HFFc6 (cell line): ENCODE measurements at regions not wholly inside any gene's neighbourhood (a gene's known extent, or its start where the extent isn't known, plus 50 kb on each side); places are given as distances from the start of the nearest gene placed in this dataset.

Experiments
- DNase-seq: peaks from one replicate; pipeline ENCODE4 v3.0.0-alpha.2; 2018
- H3K27ac Mint-ChIP-seq: 2 replicates; pipeline ENCODE4 v1.8.0; 2020; ENCODE audit warnings: mild to moderate bottlenecking, mixed read lengths
- H3K27me3 Mint-ChIP-seq: 2 replicates; pipeline ENCODE4 v1.8.0; 2021; ENCODE audit warnings: mild to moderate bottlenecking, moderate library complexity, mixed read lengths; ENCODE audit not compliant: insufficient read depth
- H3K36me3 Mint-ChIP-seq: 2 replicates; pipeline ENCODE4 v1.8.0; 2021; ENCODE audit warnings: low read depth, mixed read lengths
- H3K4me1 Mint-ChIP-seq: 2 replicates; pipeline ENCODE4 v1.8.0; 2020; ENCODE audit warnings: low read depth, mixed read lengths
- H3K4me3 Mint-ChIP-seq: 2 replicates; pipeline ENCODE4 v1.8.0; 2020; ENCODE audit warnings: mild to moderate bottlenecking, moderate library complexity, mixed read lengths
- H3K9me3 Mint-ChIP-seq: 2 replicates; pipeline ENCODE4 v1.8.0; 2020; ENCODE audit warnings: mild to moderate bottlenecking, mixed read lengths
- CTCF ChIP-seq: fragments of 200-600 bp; sonication (generic); IDR thresholded peaks from 2 replicates; pipeline ENCODE4 v1.5.0; 2021; ENCODE audit warnings: antibody characterized with exemption, mild to moderate bottlenecking

- TF ChIP-seq CTCF: no peak
- 0 out of 2 replicates have a peak, but pooled peaks cover 9% of the 10 kb centered on the region for H3K36me3 Mint-ChIP-seq
- H3K4me3 Mint-ChIP-seq: no peak overlapping the region
- H3K4me1 Mint-ChIP-seq: no peaks in the 10 kb centered on the region
- H3K27me3 Mint-ChIP-seq: peaks cover 7% of the 10 kb centered on the region
- no peak for DNase-seq
- H3K9me3 Mint-ChIP-seq: peaks cover 21% of the 10 kb centered on the region
- H3K27ac Mint-ChIP-seq: no peak overlapping the region
Measured at GRCh38 chr9:129368444-129368978, 190.4 kb upstream of the IER5L start.

- peaks cover 21% of the 10 kb centered on the region for H3K9me3 Mint-ChIP-seq
- no peak for TF ChIP-seq CTCF
- H3K36me3 Mint-ChIP-seq: 0 out of 2 replicates have a peak, but pooled peaks cover 9% of the 10 kb centered on the region
- DNase-seq: no peak
- H3K4me3 Mint-ChIP-seq: no peak overlapping the region
- H3K27me3 Mint-ChIP-seq: peaks cover 4% of the 10 kb centered on the region
- H3K4me1 Mint-ChIP-seq: no peaks in the 10 kb centered on the region
- no peak overlapping the region for H3K27ac Mint-ChIP-seq
Measured at GRCh38 chr9:129367287-129367686, 189.2 kb upstream of the IER5L start.

- Mint-ChIP-seq H3K4me3 (no peak overlapping the region), H3K36me3 (0 out of 2 replicates have a peak, but pooled peaks cover 3% of the 10 kb centered on the region), H3K9me3 (peaks cover 14% of the 10 kb centered on the region), H3K27ac (no peak overlapping the region), H3K4me1 (no peaks in the 10 kb centered on the region), H3K27me3 (peaks cover 4% of the 10 kb centered on the region)
- no peak for DNase-seq
- TF ChIP-seq CTCF: no peak
Measured at GRCh38 chr9:129365196-129365595, 187.1 kb upstream of the IER5L start.

GRCh38 chr9:129363216-129363873 lies 185.3 kb upstream of the IER5L start:
- H3K27me3 Mint-ChIP-seq: peaks cover 7% of the 10 kb centered on the region
- no peaks in the 10 kb centered on the region for H3K36me3 Mint-ChIP-seq
- no peak for DNase-seq
- no peak for TF ChIP-seq CTCF
- no peak overlapping the region for H3K4me3 Mint-ChIP-seq
- no peaks in the 10 kb centered on the region for H3K9me3 Mint-ChIP-seq
- no peak overlapping the region for H3K27ac Mint-ChIP-seq
- no peaks in the 10 kb centered on the region for H3K4me1 Mint-ChIP-seq

GRCh38 chr9:129362287-129363000 lies 184.4 kb upstream of the IER5L start:
- Mint-ChIP-seq H3K27ac (no peak overlapping the region), H3K4me3 (no peak overlapping the region), H3K36me3 (no peaks in the 10 kb centered on the region), H3K4me1 (no peaks in the 10 kb centered on the region), H3K27me3 (peaks cover 7% of the 10 kb centered on the region), H3K9me3 (no peaks in the 10 kb centered on the region)
- TF ChIP-seq CTCF: no peak
- no peak for DNase-seq
